GM13976 (cell line): ENCODE measurements at regions not wholly inside any gene's neighbourhood (a gene's known extent, or its start where the extent isn't known, plus 50 kb on each side); places are given as distances from the start of the nearest gene placed in this dataset.

ENCODE experiments used
- DNase-seq: peaks from one replicate; pipeline ENCODE4 v3.0.0; 2012; ENCODE audit warnings: low spot score
- CTCF ChIP-seq: IDR thresholded peaks from 2 replicates; pipeline ENCODE4 v1.5.1; 2012; ENCODE audit warnings: borderline replicate concordance, mild to moderate bottlenecking; ENCODE audit not compliant: insufficient read depth; ENCODE audit errors: extremely low read depth, missing control alignments, control extremely low read depth
- in situ Hi-C: fragments of 300-500 bp; cut with MboI; formaldehyde crosslinking; loops from one replicate; pipeline ENCODE4 v1.12.0; 2022; ENCODE audit warnings: low sequenced_read_pairs, mixed read lengths, inconsistent platforms; ENCODE audit not compliant: unreplicated experiment

GRCh38 chr18:53906681-53907080, 317.8 kb downstream of the MBD2 start:
- no peak for DNase-seq
- in situ Hi-C loops: no loop called here
- TF ChIP-seq CTCF: no peak

GRCh38 chr18:53894675-53895442, 329.6 kb downstream of the MBD2 start:
- no peak for DNase-seq
- TF ChIP-seq CTCF: no peak
- in situ Hi-C loops: no loop called here

GRCh38 chr18:53887447-53887846, 337.0 kb downstream of the MBD2 start:
- no peak for TF ChIP-seq CTCF
- DNase-seq: no peak
- in situ Hi-C loops: no loop called here

GRCh38 chr18:53886058-53886457, 338.4 kb downstream of the MBD2 start:
- no peak for TF ChIP-seq CTCF
- no peak for DNase-seq
- in situ Hi-C loops: no loop called here

GRCh38 chr18:53883771-53884170, 340.7 kb downstream of the MBD2 start:
- no peak for TF ChIP-seq CTCF
- in situ Hi-C loops: no loop called here
- no peak for DNase-seq

GRCh38 chr18:53874103-53874502, 350.4 kb downstream of the MBD2 start:
- no peak for DNase-seq
- in situ Hi-C loops: no loop called here
- no peak for TF ChIP-seq CTCF

GRCh38 chr18:53864770-53865169, 359.7 kb downstream of the MBD2 start:
- no peak for TF ChIP-seq CTCF
- no peak for DNase-seq
- in situ Hi-C loops: no loop called here
